Activated CD4-positive, alpha-beta T cell treated with anti-CD3 and anti-CD28 coated beads for 36 hours (primary cell): ENCODE measurements at regions not wholly inside any gene's neighbourhood (a gene's known extent, or its start where the extent isn't known, plus 50 kb on each side); places are given as distances from the start of the nearest gene placed in this dataset.
A peak's percentile ranks its signal among the peaks of the same experiment; 100 is the strongest.

Experiments
- ATAC-seq: fragments of 200-7000 bp; cut with Tn5 transposase; one replicate; pipeline ENCODE4 v1.10.0; 2021; ENCODE audit warnings: mild to moderate bottlenecking, moderate library complexity
- CTCF ChIA-PET: fragments of 350-600 bp; sonication (Branson Sonifier 250); formaldehyde crosslinking; loops from one replicate; lab custom pipeline; 2021; ENCODE audit warnings: antibody characterized with exemption; lab: Charles Lee
- POLR2A ChIA-PET: fragments of 350-600 bp; sonication (Branson Sonifier 250); formaldehyde crosslinking; loops from one replicate; lab custom pipeline; 2021; ENCODE audit warnings: antibody characterized with exemption, inconsistent platforms; lab: Charles Lee
- DNase-seq: peaks from one replicate; pipeline ENCODE4 v3.0.0-alpha.2; 2020
- H3K27ac Mint-ChIP-seq: one replicate; pipeline ENCODE4 v1.8.0; 2021; ENCODE audit warnings: mixed read lengths
- H3K27me3 Mint-ChIP-seq: one replicate; pipeline ENCODE4 v1.8.0; 2021; ENCODE audit warnings: mixed read lengths
- H3K36me3 Mint-ChIP-seq: one replicate; pipeline ENCODE4 v1.8.0; 2021; ENCODE audit warnings: low read depth, mixed read lengths
- H3K4me1 Mint-ChIP-seq: one replicate; pipeline ENCODE4 v1.8.0; 2021; ENCODE audit warnings: mixed read lengths
- H3K4me3 Mint-ChIP-seq: one replicate; pipeline ENCODE4 v1.8.0; 2021; ENCODE audit warnings: mild to moderate bottlenecking, moderate library complexity, mixed read lengths
- H3K9me3 Mint-ChIP-seq: one replicate; pipeline ENCODE4 v1.8.0; 2021; ENCODE audit warnings: low read depth, mixed read lengths
- intact Hi-C, 2 experiments: fragments of 100-400 bp; cut with DNase I in 1 of 2; cut with micrococcal nuclease in 1 of 2; formaldehyde crosslinking; loops; one replicate each; pipeline versions ENCODE4 v1.14.2 to v1.15.1; 2022 to 2024; cut with DNase I, micrococcal nuclease

DNA sequence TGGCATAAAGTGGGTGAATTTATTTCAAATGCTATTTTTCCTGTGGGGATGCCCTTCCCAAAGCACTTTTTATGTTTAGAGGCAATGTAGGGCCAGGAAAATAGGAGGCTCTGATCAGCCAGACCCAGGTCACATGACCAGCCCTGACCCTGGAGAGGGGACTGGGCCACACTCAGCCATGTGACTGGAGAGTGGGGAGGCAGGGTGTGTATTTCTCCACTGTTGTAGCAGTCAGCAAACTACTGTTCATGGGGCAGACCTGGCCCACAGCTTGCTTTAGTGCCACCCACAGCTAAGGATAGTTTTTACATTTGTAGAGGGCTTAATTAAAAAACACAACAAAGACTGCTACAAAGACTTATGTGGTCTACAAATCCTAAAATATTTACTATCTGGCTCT lies 153.8 kb downstream of the ACTL8 start:
- Mint-ChIP-seq H3K36me3 (no peaks in the 10 kb centered on the region), H3K27me3 (peaks cover 39% of the 10 kb centered on the region), H3K4me3 (no peak overlapping the region), H3K4me1 (no peaks in the 10 kb centered on the region), H3K9me3 (no peaks in the 10 kb centered on the region), H3K27ac (no peak overlapping the region)
- CTCF ChIA-PET = interaction anchor here (0.5 kb wide), 1 partner anchor 35 kb away, joined by 3 read pairs; no protein-coding TSS in a partner anchor
- DNase-seq (no peak), ATAC-seq (no peak)
- intact Hi-C loops = no loop called here
- POLR2A ChIA-PET = no interaction called here

DNA sequence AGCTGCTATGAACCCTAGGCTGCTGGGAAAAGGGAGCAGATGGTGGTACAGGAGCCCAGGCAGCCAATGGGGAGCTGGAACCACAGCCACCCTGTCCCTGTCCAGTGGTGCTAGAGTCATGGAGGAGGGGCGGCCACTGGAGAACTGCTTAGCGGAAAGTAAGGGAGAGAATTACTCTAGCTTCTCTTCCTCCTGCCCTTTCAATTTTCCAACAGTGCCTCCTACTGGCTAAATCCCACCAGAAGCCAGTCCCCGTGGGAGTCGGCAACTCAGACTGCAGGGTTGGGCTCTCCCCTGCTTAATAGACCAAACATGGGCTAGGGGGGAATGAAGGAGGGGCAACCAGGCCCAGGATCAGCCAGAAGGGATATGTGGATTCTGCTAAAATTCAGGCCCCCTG lies 154.5 kb downstream of the ACTL8 start:
- Mint-ChIP-seq H3K36me3 (no peaks in the 10 kb centered on the region), H3K4me3 (no peak overlapping the region), H3K9me3 (no peaks in the 10 kb centered on the region), H3K27ac (no peak overlapping the region), H3K4me1 (no peaks in the 10 kb centered on the region), H3K27me3 (peaks cover 40% of the 10 kb centered on the region)
- no peak for DNase-seq
- ChIA-PET POLR2A (no interaction called here), CTCF (interaction anchor here (0.5 kb wide), 1 partner anchor 36 kb away, joined by 3 read pairs; no protein-coding TSS in a partner anchor)
- intact Hi-C loops = no loop called here
- no peak for ATAC-seq

DNA sequence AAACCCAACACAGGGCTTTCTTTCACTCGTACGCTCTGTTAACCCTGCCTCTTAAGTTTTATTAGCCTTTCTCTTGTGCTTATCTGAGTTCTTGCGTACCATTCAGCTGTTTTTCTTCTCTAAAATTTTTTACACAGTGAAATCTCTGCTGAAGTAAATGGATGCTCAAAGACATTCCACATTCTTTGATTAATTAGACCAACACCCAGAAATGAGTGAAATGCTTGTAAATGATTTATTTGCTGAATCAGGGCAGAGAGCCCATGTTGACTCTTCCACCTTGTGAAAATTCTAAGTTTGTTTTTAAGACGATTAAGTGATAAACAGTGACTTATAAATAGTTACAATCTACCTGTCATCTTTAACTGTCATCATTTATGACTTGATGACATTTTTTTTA lies 156.7 kb downstream of the ACTL8 start:
- ChIA-PET CTCF (no interaction called here), POLR2A (no interaction called here)
- Mint-ChIP-seq H3K27ac (no peak overlapping the region), H3K27me3 (peaks cover 42% of the 10 kb centered on the region), H3K4me1 (no peaks in the 10 kb centered on the region), H3K9me3 (no peaks in the 10 kb centered on the region), H3K36me3 (no peaks in the 10 kb centered on the region), H3K4me3 (no peak overlapping the region)
- DNase-seq (no peak), ATAC-seq (no peak)
- intact Hi-C loops = no loop called here

DNA sequence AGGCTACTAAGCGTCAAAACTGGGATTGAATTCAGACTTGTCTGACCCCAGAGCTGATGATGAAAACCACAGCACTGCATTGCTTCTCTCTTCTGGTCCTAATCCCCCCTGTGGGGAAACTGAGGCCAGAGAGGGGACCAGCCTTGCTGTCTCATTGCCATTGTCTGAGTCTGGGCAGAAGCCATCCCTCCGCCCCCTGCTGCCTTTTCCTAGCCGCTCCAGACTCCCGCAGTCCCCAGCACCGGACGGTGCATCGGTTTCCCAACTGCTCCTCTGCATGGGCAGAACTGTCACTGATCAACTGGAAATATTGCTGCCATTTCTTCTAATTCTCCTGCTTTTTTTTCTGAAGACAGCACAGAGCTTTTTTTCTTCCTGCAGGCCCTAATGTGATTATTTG lies 157.4 kb downstream of the ACTL8 start:
- no peaks in the 10 kb centered on the region for H3K36me3 Mint-ChIP-seq
- H3K27ac Mint-ChIP-seq = no peak overlapping the region
- DNase-seq = no peak
- no peak for ATAC-seq
- H3K4me3 Mint-ChIP-seq = no peak overlapping the region
- CTCF ChIA-PET = no interaction called here
- intact Hi-C loops = no loop called here
- peaks cover 44% of the 10 kb centered on the region for H3K27me3 Mint-ChIP-seq
- POLR2A ChIA-PET = no interaction called here
- no peaks in the 10 kb centered on the region for H3K4me1 Mint-ChIP-seq
- H3K9me3 Mint-ChIP-seq = no peaks in the 10 kb centered on the region

DNA sequence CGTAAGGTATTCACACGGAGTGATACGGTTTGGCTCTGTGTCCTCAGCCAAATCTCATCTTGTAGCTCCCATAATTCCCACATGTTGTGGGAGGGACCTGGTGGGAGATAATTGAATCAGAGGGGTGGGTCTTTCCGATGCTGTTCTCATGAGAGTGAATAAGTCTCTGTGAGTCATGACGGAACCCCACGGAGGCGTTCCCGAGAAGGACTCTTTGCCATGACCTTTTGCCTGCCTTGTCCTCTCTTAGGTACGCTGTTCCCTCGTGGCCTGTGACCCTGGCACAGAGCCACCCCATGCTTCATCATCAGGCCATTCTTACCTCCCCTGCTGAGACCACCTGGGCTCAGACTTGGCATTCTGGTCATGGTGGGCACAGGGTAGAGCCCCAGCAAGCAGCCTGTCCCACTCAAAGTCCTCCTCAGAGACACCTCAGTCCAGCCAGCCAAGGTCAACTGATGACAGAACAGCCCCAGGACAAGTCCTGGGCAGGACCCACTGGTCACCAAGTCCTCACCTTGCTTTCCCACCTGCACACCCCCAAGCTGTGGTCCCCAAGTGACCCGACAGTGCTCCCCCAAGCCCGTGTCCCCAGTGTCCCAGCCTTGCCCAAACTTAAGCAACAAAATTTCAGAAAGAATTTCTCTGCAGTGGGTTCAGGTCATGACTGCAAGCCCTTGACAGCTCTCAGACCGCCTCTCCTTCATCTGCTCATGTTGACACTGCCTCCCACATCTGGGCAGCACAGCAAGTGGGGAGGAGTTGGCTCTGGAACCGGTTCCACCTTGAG lies 158.4 kb downstream of the ACTL8 start:
- H3K36me3 Mint-ChIP-seq = no peaks in the 10 kb centered on the region
- no peaks in the 10 kb centered on the region for H3K4me1 Mint-ChIP-seq
- POLR2A ChIA-PET = interaction anchor here (0.7 kb wide), 1 partner anchor 722 kb away, joined by 4 read pairs; no protein-coding TSS in a partner anchor
- H3K4me3 Mint-ChIP-seq = no peak overlapping the region
- peaks cover 39% of the 10 kb centered on the region for H3K27me3 Mint-ChIP-seq
- no peak for DNase-seq
- CTCF ChIA-PET = no interaction called here
- intact Hi-C loops = no loop called here
- ATAC-seq = no peak
- H3K9me3 Mint-ChIP-seq = no peaks in the 10 kb centered on the region
- H3K27ac Mint-ChIP-seq = no peak overlapping the region

DNA sequence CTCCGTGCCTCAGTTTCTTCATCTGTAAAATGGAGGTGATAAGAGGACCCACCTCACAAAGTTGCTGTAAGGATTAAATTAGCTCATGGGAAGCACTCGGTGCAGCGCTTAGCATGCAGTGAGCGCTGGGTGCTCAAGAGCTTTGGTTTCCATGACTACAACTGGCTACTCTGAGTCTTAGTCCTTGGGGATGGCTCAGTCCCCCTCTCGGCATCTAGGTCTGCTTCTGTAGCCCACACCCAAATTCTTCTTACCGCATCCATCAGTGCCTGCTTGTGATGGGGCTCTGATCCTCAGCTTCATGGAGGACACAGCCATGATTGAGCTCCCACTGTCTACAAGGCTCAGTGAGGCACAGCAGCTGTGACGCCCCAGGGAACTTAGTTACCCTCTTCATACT lies 159.0 kb downstream of the ACTL8 start:
- intact Hi-C loops = no loop called here
- Mint-ChIP-seq H3K27ac (no peak overlapping the region), H3K4me3 (no peak overlapping the region), H3K27me3 (peaks cover 36% of the 10 kb centered on the region), H3K9me3 (no peaks in the 10 kb centered on the region), H3K36me3 (no peaks in the 10 kb centered on the region), H3K4me1 (no peaks in the 10 kb centered on the region)
- CTCF ChIA-PET = no interaction called here
- POLR2A ChIA-PET = no interaction called here
- ATAC-seq (no peak), DNase-seq (no peak)

DNA sequence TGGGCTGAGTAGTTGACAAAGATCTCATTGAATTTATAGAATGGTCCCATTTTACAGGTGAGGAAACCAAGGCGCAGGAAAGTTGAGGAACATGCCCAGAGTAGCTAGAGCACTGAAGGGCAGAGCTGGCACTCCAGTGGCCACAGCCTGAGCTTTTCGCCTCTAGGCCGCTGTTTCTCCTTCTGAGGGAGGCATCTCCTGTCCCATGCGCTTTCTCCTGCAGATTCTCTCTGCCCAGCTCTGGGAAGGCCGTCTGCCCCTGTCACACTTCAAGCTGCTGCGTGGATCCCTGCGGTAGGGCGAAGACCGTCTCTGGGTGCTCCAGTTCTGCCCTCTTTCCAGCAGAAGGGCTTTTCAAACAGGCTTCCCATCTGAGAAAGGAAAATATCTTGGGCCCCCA lies 159.9 kb downstream of the ACTL8 start:
- intact Hi-C loops = no loop called here
- ATAC-seq (no peak), DNase-seq (no peak)
- Mint-ChIP-seq H3K27me3 (peaks cover 36% of the 10 kb centered on the region), H3K4me3 (no peak overlapping the region), H3K9me3 (no peaks in the 10 kb centered on the region), H3K36me3 (no peaks in the 10 kb centered on the region), H3K27ac (no peak overlapping the region), H3K4me1 (no peaks in the 10 kb centered on the region)
- CTCF ChIA-PET = interaction anchor here (0.6 kb wide), 1 partner anchor 22 kb away, joined by 3 read pairs; no protein-coding TSS in a partner anchor
- POLR2A ChIA-PET = no interaction called here

DNA sequence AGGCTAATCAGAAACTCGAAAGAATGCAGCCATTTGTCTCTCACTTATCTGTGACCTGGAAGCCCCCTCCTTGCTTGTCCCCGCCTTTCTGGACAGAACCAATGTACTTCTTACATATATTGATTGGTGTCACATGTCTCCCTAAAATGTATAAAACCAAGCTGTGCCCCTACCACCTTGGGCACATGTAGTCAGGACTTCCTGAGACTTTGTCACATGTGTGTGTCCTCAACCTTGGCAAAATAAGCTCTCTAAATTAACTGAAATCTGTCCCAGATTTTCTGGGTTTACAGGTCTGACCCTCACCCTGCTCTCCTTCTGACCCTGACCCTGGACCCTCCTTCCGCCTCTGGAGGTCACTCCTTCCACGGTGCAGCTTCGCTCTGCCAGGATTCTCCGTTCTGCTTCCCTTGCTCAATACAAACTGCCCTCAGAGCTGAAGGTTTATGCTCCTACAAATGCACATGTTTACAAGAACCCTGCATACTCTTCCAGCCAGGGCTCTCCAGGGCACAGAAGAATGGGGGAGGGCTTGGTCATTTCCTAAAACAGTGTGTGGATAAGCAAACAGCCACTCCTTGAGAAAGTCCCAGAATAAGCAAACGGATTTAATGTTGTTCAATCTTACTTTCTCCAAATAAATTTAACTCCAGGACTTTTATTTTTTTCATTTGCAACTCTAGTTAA lies 160.5 kb downstream of the ACTL8 start:
- POLR2A ChIA-PET = no interaction called here

DNA sequence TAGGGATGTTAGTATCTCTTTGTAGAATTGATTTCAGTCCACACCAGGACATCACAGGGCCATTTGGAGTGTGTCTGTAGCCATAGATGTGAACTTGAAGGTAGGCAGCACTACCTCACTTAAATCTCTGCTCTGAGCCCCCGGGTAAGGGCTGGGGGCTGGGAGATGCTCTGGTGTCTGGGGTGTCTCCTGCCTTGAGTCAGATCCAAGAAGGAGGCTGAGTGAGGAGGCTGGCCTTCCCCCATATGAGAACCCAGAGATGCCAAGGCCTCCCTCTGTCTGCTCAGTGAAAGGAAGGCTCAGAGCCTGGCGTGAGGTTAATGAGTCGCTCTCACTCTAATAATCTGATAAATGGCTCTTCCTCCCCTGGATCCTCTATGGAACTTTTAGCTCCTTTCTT lies 161.6 kb downstream of the ACTL8 start:
- Mint-ChIP-seq H3K27ac (no peak overlapping the region), H3K36me3 (no peaks in the 10 kb centered on the region), H3K4me3 (no peak overlapping the region), H3K4me1 (no peaks in the 10 kb centered on the region), H3K9me3 (no peaks in the 10 kb centered on the region), H3K27me3 (peaks cover 33% of the 10 kb centered on the region)
- POLR2A ChIA-PET = no interaction called here
- ATAC-seq (no peak), DNase-seq (no peak)
- CTCF ChIA-PET = no interaction called here
- intact Hi-C loops = no loop called here

More for the DNA sequence above, 160.5 kb downstream of the ACTL8 start:
- DNase-seq (no peak), ATAC-seq (no peak)
- peaks cover 33% of the 10 kb centered on the region for H3K27me3 Mint-ChIP-seq
- intact Hi-C loops = no loop called here
- no peaks in the 10 kb centered on the region for H3K9me3 Mint-ChIP-seq
- H3K27ac Mint-ChIP-seq = no peak overlapping the region
- CTCF ChIA-PET = no interaction called here
- no peak overlapping the region for H3K4me3 Mint-ChIP-seq
- no peaks in the 10 kb centered on the region for H3K36me3 Mint-ChIP-seq
- no peaks in the 10 kb centered on the region for H3K4me1 Mint-ChIP-seq

DNA sequence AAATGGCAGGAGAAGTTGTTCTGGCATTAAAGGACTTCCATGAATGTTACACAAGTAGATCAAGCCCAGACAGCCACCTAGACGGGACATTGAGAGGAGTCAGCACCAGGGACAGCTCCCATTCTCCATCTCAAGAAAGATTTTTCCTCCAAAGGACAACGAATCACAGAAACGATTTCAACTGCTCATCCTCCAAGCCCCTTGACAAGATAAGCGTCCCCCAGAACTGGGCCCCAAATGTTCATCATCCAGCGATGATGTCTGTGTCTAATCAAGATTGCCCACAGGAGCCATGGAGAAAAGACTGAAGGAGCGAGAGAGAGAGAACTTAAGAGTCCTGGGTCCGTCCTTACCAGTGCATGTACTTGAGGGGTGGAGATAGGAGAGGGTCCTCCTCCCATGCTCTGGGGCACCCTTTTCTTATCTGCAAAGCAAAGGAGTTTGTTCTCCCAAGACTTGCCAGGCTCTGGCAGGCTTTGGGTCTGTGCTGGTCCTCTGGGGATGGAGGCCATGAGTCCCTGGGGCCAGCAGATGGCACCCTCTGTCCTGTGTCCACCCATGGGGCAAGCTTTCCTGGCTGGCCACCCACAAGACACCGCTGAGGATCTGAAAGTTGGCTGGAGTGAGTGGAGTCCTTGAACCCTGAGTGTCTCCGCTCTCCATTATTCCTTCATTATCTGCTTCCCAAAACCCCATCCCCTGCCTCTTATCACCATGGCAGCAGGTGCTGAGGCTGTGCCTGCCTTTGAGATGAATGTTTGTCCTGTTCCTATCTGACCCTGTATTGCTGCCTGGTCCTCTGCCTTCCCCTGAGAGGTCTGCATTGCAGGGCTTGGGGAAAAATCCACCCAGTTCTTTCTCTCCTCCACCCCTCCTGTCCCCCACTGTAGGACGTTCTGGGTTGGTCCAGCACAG lies 164.6 kb downstream of the ACTL8 start:
- peak; percentile 32 for DNase-seq

DNA sequence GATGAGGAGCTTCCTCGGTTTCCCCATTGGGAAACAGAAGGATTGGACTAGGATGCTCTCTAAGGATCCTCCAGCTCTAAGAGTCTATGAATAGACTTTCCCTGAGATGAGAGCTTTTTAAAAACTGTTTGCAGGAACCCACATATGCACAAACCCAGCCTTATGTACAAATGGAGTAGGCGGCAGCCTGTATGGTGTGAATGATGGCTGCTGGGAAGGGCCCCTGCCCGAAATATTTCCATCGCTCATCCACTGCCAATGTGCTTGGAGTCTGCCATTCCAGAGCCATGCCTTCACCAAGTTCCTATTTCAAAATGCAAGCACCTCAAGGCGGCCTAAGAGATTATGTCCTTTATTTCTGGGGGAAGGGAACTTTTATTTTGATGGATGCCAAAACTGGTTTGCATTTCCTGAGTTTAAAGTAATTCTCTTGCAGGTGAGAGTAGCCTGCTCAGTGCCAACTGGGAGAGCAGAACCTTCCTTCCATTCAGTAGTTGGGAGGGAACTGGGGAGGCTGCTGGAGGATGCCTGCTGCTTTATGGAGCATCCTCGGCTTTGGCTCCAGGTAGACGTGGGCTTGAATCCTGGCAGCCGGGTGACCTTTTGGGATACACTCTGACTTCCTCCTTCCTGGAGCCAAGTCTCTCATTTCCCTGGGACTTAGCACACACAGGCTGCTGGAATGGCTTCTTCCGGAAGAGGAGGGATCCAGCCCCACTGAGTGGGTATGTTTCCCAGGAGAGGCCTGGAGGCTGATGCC lies 165.9 kb downstream of the ACTL8 start:
- ATAC-seq = no peak
- Mint-ChIP-seq H3K4me3 (no peak overlapping the region), H3K27ac (no peak overlapping the region), H3K4me1 (no peaks in the 10 kb centered on the region), H3K36me3 (no peaks in the 10 kb centered on the region), H3K9me3 (no peaks in the 10 kb centered on the region), H3K27me3 (peaks cover 35% of the 10 kb centered on the region)
- ChIA-PET POLR2A (no interaction called here), CTCF (no interaction called here)
- intact Hi-C loops = loop anchor here in 1 of 2 experiments (5.0 kb wide), 1 partner anchor 181 kb away; no protein-coding TSS in a partner anchor
- no peak for DNase-seq

More for the DNA sequence above, 164.6 kb downstream of the ACTL8 start:
- H3K36me3 Mint-ChIP-seq = no peaks in the 10 kb centered on the region
- H3K27me3 Mint-ChIP-seq = peaks cover 37% of the 10 kb centered on the region
- H3K27ac Mint-ChIP-seq = no peak overlapping the region
- CTCF ChIA-PET = no interaction called here
- POLR2A ChIA-PET = no interaction called here
- H3K4me1 Mint-ChIP-seq = no peaks in the 10 kb centered on the region
- H3K4me3 Mint-ChIP-seq = no peak overlapping the region
- no peak for ATAC-seq
- no peaks in the 10 kb centered on the region for H3K9me3 Mint-ChIP-seq
- intact Hi-C loops = loop anchor here in 1 of 2 experiments (5.0 kb wide), 1 partner anchor 183 kb away; no protein-coding TSS in a partner anchor
